Neural crest cell (in vitro differentiated cells): ENCODE measurements at regions not wholly inside any gene's neighbourhood (a gene's known extent, or its start where the extent isn't known, plus 50 kb on each side); places are given as distances from the start of the nearest gene placed in this dataset.

Experiments used
- DNase-seq: peaks from one replicate; pipeline ENCODE4 v3.0.0; 2021; ENCODE audit warnings: low read depth, mixed read lengths, low spot score
- H3K27ac Mint-ChIP-seq: one replicate; pipeline ENCODE4 v1.8.0; 2021; ENCODE audit warnings: mild to moderate bottlenecking, mixed read lengths; ENCODE audit not compliant: unreplicated experiment
- H3K27me3 Mint-ChIP-seq: 2 replicates; pipeline ENCODE4 v1.8.0; 2021; ENCODE audit warnings: low read depth, mild to moderate bottlenecking, mixed read lengths
- H3K36me3 Mint-ChIP-seq: 2 replicates; pipeline ENCODE4 v1.8.0; 2021; ENCODE audit warnings: low read depth, mild to moderate bottlenecking, mixed read lengths
- H3K4me1 Mint-ChIP-seq: 2 replicates; pipeline ENCODE4 v1.8.0; 2021; ENCODE audit warnings: mixed read lengths
- H3K4me3 Mint-ChIP-seq: one replicate; pipeline ENCODE4 v1.8.0; 2021; ENCODE audit warnings: mild to moderate bottlenecking, mixed read lengths
- H3K9me3 Mint-ChIP-seq: 2 replicates; pipeline ENCODE4 v1.8.0; 2021; ENCODE audit warnings: mixed read lengths
- CTCF ChIP-seq: fragments of 200-600 bp; sonication (generic); conservative IDR thresholded peaks from 2 replicates; pipeline ENCODE4 v1.5.0; 2021; ENCODE audit warnings: antibody characterized with exemption, mild to moderate bottlenecking

- Mint-ChIP-seq H3K9me3 (no peaks in the 10 kb centered on the region), H3K4me1 (no peaks in the 10 kb centered on the region), H3K27me3 (no peaks in the 10 kb centered on the region), H3K36me3 (no peaks in the 10 kb centered on the region), H3K4me3 (no peak overlapping the region), H3K27ac (no peak overlapping the region)
- TF ChIP-seq CTCF, result no peak
- no peak for DNase-seq
Observed at GRCh38 chr12:20187456-20187855, 180.9 kb upstream of the PDE3A start.

GRCh38 chr12:20188930-20189653 is 179.2 kb upstream of the PDE3A start:
- no peaks in the 10 kb centered on the region for H3K4me1 Mint-ChIP-seq
- no peak overlapping the region for H3K27ac Mint-ChIP-seq
- H3K36me3 Mint-ChIP-seq, result no peaks in the 10 kb centered on the region
- no peak for DNase-seq
- H3K27me3 Mint-ChIP-seq, result no peaks in the 10 kb centered on the region
- H3K9me3 Mint-ChIP-seq, result no peaks in the 10 kb centered on the region
- TF ChIP-seq CTCF, result no peak
- H3K4me3 Mint-ChIP-seq, result no peak overlapping the region

GRCh38 chr12:20189767-20190166 is 178.6 kb upstream of the PDE3A start:
- TF ChIP-seq CTCF, result no peak
- Mint-ChIP-seq H3K4me1 (no peaks in the 10 kb centered on the region), H3K4me3 (no peak overlapping the region), H3K36me3 (no peaks in the 10 kb centered on the region), H3K27me3 (no peaks in the 10 kb centered on the region), H3K27ac (no peak overlapping the region), H3K9me3 (no peaks in the 10 kb centered on the region)
- DNase-seq, result no peak

- Mint-ChIP-seq H3K9me3 (peaks cover 6% of the 10 kb centered on the region), H3K4me3 (no peak overlapping the region), H3K4me1 (no peaks in the 10 kb centered on the region), H3K27me3 (no peaks in the 10 kb centered on the region), H3K36me3 (no peaks in the 10 kb centered on the region), H3K27ac (no peak overlapping the region)
- TF ChIP-seq CTCF, result peak; percentile 38
- no peak for DNase-seq
Observed at GRCh38 chr12:20194171-20194570, 174.2 kb upstream of the PDE3A start.

GRCh38 chr12:20196767-20197166 is 171.6 kb upstream of the PDE3A start:
- no peak for TF ChIP-seq CTCF
- no peak overlapping the region for H3K4me3 Mint-ChIP-seq
- H3K4me1 Mint-ChIP-seq, result no peaks in the 10 kb centered on the region
- no peak for DNase-seq
- peaks cover 2% of the 10 kb centered on the region for H3K36me3 Mint-ChIP-seq
- no peak overlapping the region for H3K27ac Mint-ChIP-seq
- H3K27me3 Mint-ChIP-seq, result no peaks in the 10 kb centered on the region
- H3K9me3 Mint-ChIP-seq, result peaks cover 10% of the 10 kb centered on the region
